H1 (cell line): ENCODE measurements at regions not wholly inside any gene's neighbourhood (a gene's known extent, or its start where the extent isn't known, plus 50 kb on each side); places are given as distances from the start of the nearest gene placed in this dataset.

ENCODE experiments used
- BACH1 ChIP-seq: IDR thresholded peaks from 2 replicates; pipeline ENCODE4 v1.6.1; 2012; ENCODE audit warnings: low read length, improper control_type of control experiment
- CHD1 ChIP-seq: IDR thresholded peaks from 2 replicates; pipeline ENCODE4 v1.6.1; 2012; ENCODE audit warnings: low read depth, low read length, improper control_type of control experiment
- CHD2 ChIP-seq: IDR thresholded peaks from 2 replicates; pipeline ENCODE4 v1.6.1; 2012; ENCODE audit warnings: low read length, improper control_type of control experiment
- CTCF ChIP-seq, 3 experiments: IDR thresholded peaks; 1 replicate in 2 of 3; 2 replicates in 1 of 3; pipeline versions ENCODE4 v1.5.1 to v1.6.1; 2011; ENCODE audit warnings: low read length in 3 of 3, mild to moderate bottlenecking in 3 of 3, inconsistent platforms in 2 of 3, low read depth in 1 of 3, moderate library complexity in 1 of 3; ENCODE audit not compliant: insufficient read depth in 1 of 3; ENCODE audit errors: control extremely low read depth in 1 of 3
- EP300 ChIP-seq, 2 experiments: IDR thresholded peaks; 1 replicate in 1 of 2; 2 replicates in 1 of 2; pipeline ENCODE4 v1.6.1; 2011 to 2012; ENCODE audit warnings: low read depth in 2 of 2, low read length in 2 of 2, mild to moderate bottlenecking in 2 of 2, borderline replicate concordance in 1 of 2, inconsistent platforms in 1 of 2, moderate library complexity in 1 of 2
- EZH2 ChIP-seq: fragments of 200-600 bp; sonication (generic); IDR thresholded peaks from 2 replicates; pipeline ENCODE4 v1.7.1; 2012; ENCODE audit warnings: low read depth, mild to moderate bottlenecking, moderate library complexity, low read length, inconsistent platforms; ENCODE audit not compliant: severe bottlenecking
- JUND ChIP-seq: IDR thresholded peaks from 2 replicates; pipeline ENCODE4 v1.6.1; 2011; ENCODE audit warnings: mild to moderate bottlenecking, improper control_type of control experiment, low read length
- MAFK ChIP-seq: IDR thresholded peaks from 2 replicates; pipeline ENCODE4 v1.6.1; 2012; ENCODE audit warnings: low read depth, mild to moderate bottlenecking, improper control_type of control experiment, low read length
- POLR2A ChIP-seq, 2 experiments: IDR thresholded peaks; 1 replicate in 1 of 2; 2 replicates in 1 of 2; pipeline ENCODE4 v1.6.1; 2011; ENCODE audit warnings: low read depth in 2 of 2, low read length in 2 of 2, mild to moderate bottlenecking in 2 of 2; ENCODE audit errors: control extremely low read depth in 1 of 2
- RXRA ChIP-seq: IDR thresholded peaks from 2 replicates; pipeline ENCODE4 v1.6.1; 2011; ENCODE audit warnings: low read depth, mild to moderate bottlenecking, low read length, moderate library complexity; ENCODE audit not compliant: insufficient read depth
- SUZ12 ChIP-seq: fragments of 200-600 bp; sonication (generic); IDR thresholded peaks from 2 replicates; pipeline ENCODE4 v1.6.1; 2012; ENCODE audit warnings: mild to moderate bottlenecking, inconsistent platforms, low read length, moderate library complexity, mixed read lengths
- TAF1 ChIP-seq: IDR thresholded peaks from 2 replicates; pipeline ENCODE4 v1.6.1; 2011; ENCODE audit warnings: mild to moderate bottlenecking, low read depth, low read length
- YY1 ChIP-seq: IDR thresholded peaks from 2 replicates; pipeline ENCODE4 v1.6.1; 2011; ENCODE audit warnings: low read depth, mild to moderate bottlenecking, low read length

- no peak for TF ChIP-seq BACH1
- TF ChIP-seq CTCF (IDR thresholded peaks at IDR 0.05; ENCODE audit: control extremely low read depth in 1 of 3, insufficient read depth in 1 of 3, low read depth in 1 of 3, low read length in 3 of 3), result no peak
- no peak for TF ChIP-seq EZH2
- TF ChIP-seq YY1, result no peak
- no peak for TF ChIP-seq CHD1
- no peak for TF ChIP-seq JUND
- no peak for TF ChIP-seq EP300 (IDR thresholded peaks at IDR 0.05; ENCODE audit: borderline replicate concordance in 1 of 2, low read depth in 2 of 2, low read length in 2 of 2)
- TF ChIP-seq TAF1, result no peak
- no peak for TF ChIP-seq CHD2
- no peak for TF ChIP-seq SUZ12
- no peak for TF ChIP-seq RXRA
- no peak for TF ChIP-seq MAFK
- TF ChIP-seq POLR2A (IDR thresholded peaks at IDR 0.05; ENCODE audit: control extremely low read depth in 1 of 2, low read depth in 2 of 2, low read length in 2 of 2), result no peak
These were observed 60.3 kb upstream of the SLC27A6 start for GRCh38 chr5:128904805-128905567.
